Uterus (tissue), 3 donors: ENCODE measurements at regions not wholly inside any gene's neighbourhood (a gene's known extent, or its start where the extent isn't known, plus 50 kb on each side); places are given as distances from the start of the nearest gene placed in this dataset.
"Not testable (repeated sequence)": the region's sequence is repeated elsewhere in the genome, so short reads cannot be mapped to it uniquely, and the experiment has no call there.

Source experiments
- DNase-seq, 2 donors: peaks; one replicate each; pipeline ENCODE4 v3.0.0-alpha.2; 2019 to 2020
- H3K27ac ChIP-seq, 2 donors: fragments of 200-600 bp; sonication (generic); 1 replicate in 1 of 2; 2 replicates in 1 of 2; pipeline ENCODE4 v1.5.1; 2016 to 2018
- H3K27me3 ChIP-seq, 2 donors: fragments of 200-600 bp; sonication (generic); one replicate each; pipeline ENCODE4 v1.5.1; 2018 to 2019; ENCODE audit warnings: control low read depth in 1 of 2
- H3K36me3 ChIP-seq, 2 donors: fragments of 200-600 bp; sonication (generic); one replicate each; pipeline ENCODE4 v1.5.1; 2019; ENCODE audit warnings: control low read depth in 1 of 2
- H3K4me1 ChIP-seq, 2 donors: fragments of 200-600 bp; sonication (generic); one replicate each; pipeline ENCODE4 v1.5.1; 2018 to 2019; ENCODE audit warnings: control low read depth in 1 of 2
- H3K4me3 ChIP-seq, 2 donors: fragments of 200-600 bp; sonication (generic); 1 replicate in 1 of 2; 2 replicates in 1 of 2; pipeline ENCODE4 v1.5.1; 2018 to 2019; ENCODE audit warnings: mild to moderate bottlenecking in 1 of 2
- H3K9me3 ChIP-seq, 2 donors: fragments of 200-600 bp; sonication (generic); one replicate each; pipeline ENCODE4 v1.5.1; 2019; ENCODE audit warnings: control low read depth in 1 of 2
- POLR2A ChIP-seq, 2 donors: fragments of 450-650 bp; IDR thresholded peaks; one replicate each; pipeline ENCODE4 v1.6.1; 2016; ENCODE audit warnings: antibody characterized with exemption in 2 of 2, mild to moderate bottlenecking in 1 of 2, moderate library complexity in 1 of 2
- intact Hi-C: fragments of 100-400 bp; cut with DNase I; formaldehyde crosslinking; loops from one replicate; pipeline ENCODE4 v1.15.1; 2023; ENCODE audit warnings: low total_unique reads
- TF ChIP-seq, protein P1 (sequence below), 4 experiments: fragments of 200-600 bp in 2 of 4; fragments of 450-650 bp in 2 of 4; sonication (generic) in 2 of 4; IDR thresholded peaks; one replicate each; pipeline ENCODE4 v1.5.1; 2016 to 2019; ENCODE audit warnings: antibody characterized with exemption in 4 of 4, mild to moderate bottlenecking in 2 of 4, moderate library complexity in 1 of 4
- donor health status: DM: yes; HTN: yes; CAD: no.

DNA sequence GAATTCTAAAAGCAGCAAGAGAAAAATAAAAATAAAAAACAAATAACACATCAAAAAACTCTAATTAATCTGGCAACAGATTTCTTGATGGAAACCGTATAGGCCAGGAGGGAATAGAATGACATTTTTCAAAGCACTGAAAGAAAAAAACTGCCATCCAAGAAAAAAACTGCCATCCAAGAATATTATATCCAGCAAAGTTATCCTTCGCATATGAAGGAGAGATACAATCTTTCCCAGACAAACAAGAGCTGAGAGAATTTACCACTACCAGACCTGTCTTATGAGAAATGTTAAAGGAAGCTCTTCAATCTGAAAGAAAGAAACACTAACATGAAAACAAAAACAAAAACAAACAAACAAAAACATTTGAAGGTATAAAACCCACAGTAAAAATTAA lies 214.8 kb downstream of the EMP1 start:
- peaks cover 0 to 4% of the 10 kb centered on the region in 2 donors for H3K9me3 ChIP-seq
- no peaks in the 10 kb centered on the region for H3K4me1 ChIP-seq
- H3K36me3 ChIP-seq = no peaks in the 10 kb centered on the region
- H3K27me3 ChIP-seq = no peaks in the 10 kb centered on the region
- H3K4me3 ChIP-seq = no peak overlapping the region
- TF ChIP-seq, protein P1, sequence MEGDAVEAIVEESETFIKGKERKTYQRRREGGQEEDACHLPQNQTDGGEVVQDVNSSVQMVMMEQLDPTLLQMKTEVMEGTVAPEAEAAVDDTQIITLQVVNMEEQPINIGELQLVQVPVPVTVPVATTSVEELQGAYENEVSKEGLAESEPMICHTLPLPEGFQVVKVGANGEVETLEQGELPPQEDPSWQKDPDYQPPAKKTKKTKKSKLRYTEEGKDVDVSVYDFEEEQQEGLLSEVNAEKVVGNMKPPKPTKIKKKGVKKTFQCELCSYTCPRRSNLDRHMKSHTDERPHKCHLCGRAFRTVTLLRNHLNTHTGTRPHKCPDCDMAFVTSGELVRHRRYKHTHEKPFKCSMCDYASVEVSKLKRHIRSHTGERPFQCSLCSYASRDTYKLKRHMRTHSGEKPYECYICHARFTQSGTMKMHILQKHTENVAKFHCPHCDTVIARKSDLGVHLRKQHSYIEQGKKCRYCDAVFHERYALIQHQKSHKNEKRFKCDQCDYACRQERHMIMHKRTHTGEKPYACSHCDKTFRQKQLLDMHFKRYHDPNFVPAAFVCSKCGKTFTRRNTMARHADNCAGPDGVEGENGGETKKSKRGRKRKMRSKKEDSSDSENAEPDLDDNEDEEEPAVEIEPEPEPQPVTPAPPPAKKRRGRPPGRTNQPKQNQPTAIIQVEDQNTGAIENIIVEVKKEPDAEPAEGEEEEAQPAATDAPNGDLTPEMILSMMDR (IDR thresholded peaks at IDR 0.05) = no peak
- TF ChIP-seq POLR2A (IDR thresholded peaks at IDR 0.05) = no peak
- H3K27ac ChIP-seq = no peak overlapping the region
- no peak for DNase-seq
- intact Hi-C loops = no loop called here

DNA sequence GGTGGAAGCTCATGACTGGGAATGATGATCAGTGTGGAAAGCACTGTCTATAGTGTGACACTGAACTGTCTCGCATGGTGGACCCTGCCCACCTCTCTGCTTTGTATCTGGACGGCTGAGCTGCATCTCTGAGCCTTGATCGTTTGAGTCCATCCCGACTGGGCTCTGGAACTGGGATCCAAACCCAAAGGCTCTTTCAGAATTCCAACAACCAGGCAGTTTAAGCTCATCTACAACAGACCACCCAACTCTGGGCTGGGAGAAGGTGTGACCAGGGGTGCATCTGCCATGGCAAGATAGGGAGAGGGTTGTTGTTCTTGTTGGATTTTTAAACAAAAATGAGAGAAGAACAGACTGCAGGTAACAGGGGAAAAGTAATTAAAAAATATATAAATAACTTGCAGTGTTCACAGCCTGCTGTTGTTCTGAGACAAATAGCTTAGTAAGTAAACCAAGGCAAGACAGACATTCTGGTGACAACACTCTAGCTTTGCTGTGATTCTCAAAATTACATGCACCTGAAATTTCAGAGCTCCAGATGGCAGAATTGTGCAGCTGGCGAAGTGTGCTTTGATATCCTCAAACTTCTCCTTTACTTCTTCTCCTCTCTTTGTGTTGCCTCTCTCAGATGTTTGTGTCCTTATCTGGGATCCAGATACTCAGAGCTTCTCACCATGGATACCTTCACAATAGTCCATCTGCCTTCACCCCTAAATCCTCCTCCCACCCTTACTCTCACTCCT lies 209.6 kb downstream of the EMP1 start:
- Histone ChIP-seq H3K36me3 (no peaks in the 10 kb centered on the region), H3K9me3 (peaks cover 0 to 4% of the 10 kb centered on the region in 2 donors), H3K4me3 (no peak overlapping the region), H3K27ac (no peak overlapping the region), H3K27me3 (no peaks in the 10 kb centered on the region), H3K4me1 (peaks cover 0 to 4% of the 10 kb centered on the region in 2 donors)
- no peak for TF ChIP-seq POLR2A (IDR thresholded peaks at IDR 0.05)
- no peak for DNase-seq
- intact Hi-C loops = no loop called here

DNA sequence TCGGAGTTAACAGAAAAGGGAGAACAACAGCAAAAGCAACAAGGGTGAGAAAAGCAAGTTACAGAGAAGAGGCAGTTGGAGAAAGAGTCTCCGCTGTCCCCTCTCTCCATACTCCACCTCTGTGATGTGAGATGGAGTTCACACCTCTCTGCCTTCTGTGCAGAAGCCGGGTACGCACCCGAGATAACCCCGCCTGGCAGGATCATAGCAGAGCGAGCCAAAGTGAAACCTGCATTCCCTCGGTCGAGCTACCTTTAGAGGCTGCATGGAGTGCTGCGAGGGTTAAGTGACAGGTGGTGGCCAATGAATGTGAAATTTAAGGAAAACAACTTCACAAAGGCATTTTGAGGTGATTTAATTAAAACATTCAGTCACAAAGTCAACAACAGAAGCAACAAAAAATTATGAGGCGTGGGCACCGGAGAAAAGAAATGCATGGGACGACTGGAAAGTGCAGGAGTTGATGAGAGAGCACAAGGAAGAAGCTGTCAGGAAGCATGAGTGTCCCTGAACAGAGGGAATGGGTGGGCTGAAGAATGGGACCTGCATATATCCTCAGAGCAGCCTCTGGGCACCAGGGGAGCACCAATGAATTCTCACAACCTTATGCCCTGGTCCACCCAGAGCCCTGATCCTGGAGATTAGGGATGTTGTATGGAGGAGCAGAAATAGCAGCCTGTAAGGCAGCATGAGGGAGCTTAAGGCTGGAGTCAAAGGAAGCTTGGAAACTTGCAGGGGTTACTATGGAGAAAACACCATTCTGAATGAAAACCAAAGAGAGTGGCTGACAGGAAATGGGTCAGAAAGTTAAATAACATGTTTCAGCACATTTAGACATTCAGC lies 208.3 kb downstream of the EMP1 start:
- peaks cover 0 to 4% of the 10 kb centered on the region in 2 donors for H3K4me1 ChIP-seq
- TF ChIP-seq, protein P1 (IDR thresholded peaks at IDR 0.05) = no peak
- no peak for TF ChIP-seq POLR2A (IDR thresholded peaks at IDR 0.05)
- intact Hi-C loops = no loop called here
- no peaks in the 10 kb centered on the region for H3K9me3 ChIP-seq
- no peak for DNase-seq
- no peak overlapping the region for H3K27ac ChIP-seq
- H3K36me3 ChIP-seq = no peaks in the 10 kb centered on the region
- no peaks in the 10 kb centered on the region for H3K27me3 ChIP-seq
- H3K4me3 ChIP-seq = no peak overlapping the region

DNA sequence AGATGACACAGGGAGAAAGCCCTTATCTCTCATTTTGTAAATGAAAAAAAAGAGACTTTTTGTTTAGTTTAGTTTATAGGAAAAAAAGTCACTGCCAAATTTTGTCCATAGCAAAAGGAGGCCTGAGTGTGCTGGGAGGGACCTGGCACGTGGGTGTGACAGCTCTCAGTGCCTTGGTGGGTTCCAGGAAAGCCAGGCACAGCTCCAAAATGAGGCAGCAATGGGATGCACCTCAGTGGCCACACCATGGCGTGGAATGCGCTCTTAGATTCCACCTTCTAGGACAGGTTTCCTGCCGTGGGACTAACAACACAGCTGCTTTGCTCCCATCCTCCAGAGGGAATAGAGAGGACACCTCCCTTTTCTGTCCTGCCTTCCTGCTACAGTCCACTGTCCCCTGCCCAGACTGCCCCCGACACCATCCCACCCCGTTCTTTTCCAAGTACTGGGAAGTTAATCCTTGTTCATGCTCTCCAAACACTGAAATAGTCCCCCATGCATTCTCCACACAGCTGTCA lies 207.6 kb downstream of the EMP1 start:
- H3K27ac ChIP-seq = no peak overlapping the region
- no peaks in the 10 kb centered on the region for H3K36me3 ChIP-seq
- H3K27me3 ChIP-seq = no peaks in the 10 kb centered on the region
- TF ChIP-seq, protein P1 (IDR thresholded peaks at IDR 0.05) = no peak
- no peak for TF ChIP-seq POLR2A (IDR thresholded peaks at IDR 0.05)
- DNase-seq = no peak
- no peaks in the 10 kb centered on the region for H3K9me3 ChIP-seq
- intact Hi-C loops = no loop called here
- H3K4me1 ChIP-seq = peaks cover 0 to 4% of the 10 kb centered on the region in 2 donors
- H3K4me3 ChIP-seq = no peak overlapping the region

DNA sequence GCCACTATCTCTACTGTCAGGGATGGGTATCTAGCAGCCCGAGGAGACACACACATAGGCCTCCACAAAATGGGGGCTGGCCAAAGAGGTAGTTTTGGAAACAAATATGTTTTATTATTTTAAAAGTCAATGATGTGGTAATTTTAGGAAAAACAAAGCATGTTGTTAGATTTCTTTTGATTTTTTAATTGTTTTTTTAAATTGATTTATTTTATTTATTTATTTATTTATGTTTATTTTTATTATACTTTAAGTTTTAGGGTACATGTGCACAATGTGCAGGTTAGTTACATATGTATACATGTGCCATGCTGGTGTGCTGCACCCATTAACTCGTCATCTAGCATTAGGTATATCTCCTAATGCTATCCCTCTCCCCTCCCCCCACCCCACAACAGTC lies 194.8 kb downstream of the EMP1 start:
- intact Hi-C loops, H3K4me1 ChIP-seq, H3K36me3 ChIP-seq, DNase-seq, H3K9me3 ChIP-seq, H3K27ac ChIP-seq, H3K27me3 ChIP-seq, H3K4me3 ChIP-seq: not testable (repeated sequence)

DNA sequence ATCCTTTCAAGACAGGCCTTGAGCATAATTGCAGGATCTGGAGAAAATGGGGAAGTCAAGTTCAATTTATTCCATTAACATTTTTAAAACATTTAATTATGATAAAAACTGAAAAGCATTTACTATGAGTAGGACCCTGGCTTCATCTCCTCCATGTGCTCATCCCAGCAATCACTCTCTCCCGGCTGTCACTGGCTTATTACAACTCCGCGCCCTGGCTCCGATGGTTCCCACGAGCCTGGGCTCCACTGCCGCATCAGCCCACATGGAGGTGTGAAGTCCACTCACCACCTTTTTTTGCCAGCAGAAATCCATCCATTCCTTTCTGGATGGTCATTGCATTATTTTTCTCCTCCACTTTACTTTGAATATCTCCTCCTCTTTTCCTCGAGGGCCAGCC lies 194.4 kb downstream of the EMP1 start:
- no peak for TF ChIP-seq POLR2A (IDR thresholded peaks at IDR 0.05)
- TF ChIP-seq, protein P1 (IDR thresholded peaks at IDR 0.05) = no peak
- Histone ChIP-seq H3K36me3 (no peaks in the 10 kb centered on the region), H3K4me3 (no peak overlapping the region), H3K27ac (no peak overlapping the region), H3K4me1 (no peaks in the 10 kb centered on the region), H3K27me3 (no peaks in the 10 kb centered on the region), H3K9me3 (no peaks in the 10 kb centered on the region)
- intact Hi-C loops = no loop called here
- DNase-seq = no peak
